ENCODE measurements at regions not wholly inside any gene's neighbourhood (a gene's known extent, or its start where the extent isn't known, plus 50 kb on each side); places are given as distances from the start of the nearest gene placed in this dataset.

DNA sequence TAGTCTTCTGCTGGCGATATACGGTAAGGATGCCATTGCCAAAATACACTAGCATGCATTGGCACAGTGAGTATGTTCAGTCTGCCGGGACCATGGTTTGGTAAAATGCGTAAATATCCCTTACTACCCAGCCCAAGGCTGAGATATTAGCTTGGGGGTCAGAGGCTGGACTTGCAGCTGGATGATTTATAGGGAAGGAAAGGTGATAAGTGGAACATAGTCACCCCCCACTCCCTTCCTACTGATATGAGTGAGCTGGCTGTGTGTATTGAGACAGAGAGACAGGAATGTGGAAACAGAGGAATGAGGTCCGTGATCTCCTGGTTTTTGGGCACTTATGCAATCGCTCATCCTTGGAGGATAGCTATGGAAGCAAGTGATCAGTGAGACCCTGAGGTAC lies 642.8 kb downstream of the KCNT2 start:
- no peak overlapping the region for H4K91ac ChIP-seq (ENCODE audit: low read depth, low read length)
- no peaks in the 10 kb centered on the region for H3K4me1 ChIP-seq (ENCODE audit: control insufficient read depth in 1 of 2, insufficient read depth in 2 of 2, low read length in 2 of 2)
- no peaks in the 10 kb centered on the region for H3K79me1 ChIP-seq (ENCODE audit: low read length)
- H3K27ac ChIP-seq (ENCODE audit: low read depth, low read length): no peak overlapping the region
- no peak overlapping the region for H2BK12ac ChIP-seq (ENCODE audit: low read length)
- no peak overlapping the region for H4K8ac ChIP-seq (ENCODE audit: low read depth, low read length)
- no peak for DNase-seq
- H3K9me3 ChIP-seq (ENCODE audit: insufficient read depth, low read depth, low read length): no peaks in the 10 kb centered on the region
- no peak overlapping the region for H2AFZ ChIP-seq (ENCODE audit: insufficient read depth, low read length, poor library complexity)
- WGBS (ENCODE audit: extremely low coverage, insufficient coverage, insufficient read length): no CpG with 5 or more reads among the region's 6 CpGs
- no peak overlapping the region for H3K4me2 ChIP-seq (ENCODE audit: low read length)
- H2BK120ac ChIP-seq (ENCODE audit: insufficient read depth, low read length, poor library complexity): no peak overlapping the region
- no peak overlapping the region for H3K23ac ChIP-seq (ENCODE audit: low read length)
- H3K36me3 ChIP-seq (ENCODE audit: control insufficient read depth in 1 of 2, insufficient read depth in 2 of 2, low read length in 2 of 2): no peaks in the 10 kb centered on the region
- H3K79me2 ChIP-seq (ENCODE audit: control insufficient read depth, insufficient read depth, low read length, poor library complexity): no peaks in the 10 kb centered on the region
- H3K9ac ChIP-seq (ENCODE audit: low read length): no peak overlapping the region
- H3K14ac ChIP-seq (ENCODE audit: low read length): no peak overlapping the region
- H3K18ac ChIP-seq (ENCODE audit: low read length): no peak overlapping the region
- no peak overlapping the region for H3K4ac ChIP-seq (ENCODE audit: low read depth, low read length)
- H2AK5ac ChIP-seq (ENCODE audit: low read length): no peak overlapping the region
- no peak overlapping the region for H2BK5ac ChIP-seq (ENCODE audit: low read depth, low read length, poor library complexity)
- H4K12ac ChIP-seq (ENCODE audit: low read depth, low read length): no peak overlapping the region
- no peaks in the 10 kb centered on the region for H3K27me3 ChIP-seq (ENCODE audit: insufficient read depth, low read length)
- H3K4me3 ChIP-seq (ENCODE audit: low read depth, low read length): no peak overlapping the region

DNA sequence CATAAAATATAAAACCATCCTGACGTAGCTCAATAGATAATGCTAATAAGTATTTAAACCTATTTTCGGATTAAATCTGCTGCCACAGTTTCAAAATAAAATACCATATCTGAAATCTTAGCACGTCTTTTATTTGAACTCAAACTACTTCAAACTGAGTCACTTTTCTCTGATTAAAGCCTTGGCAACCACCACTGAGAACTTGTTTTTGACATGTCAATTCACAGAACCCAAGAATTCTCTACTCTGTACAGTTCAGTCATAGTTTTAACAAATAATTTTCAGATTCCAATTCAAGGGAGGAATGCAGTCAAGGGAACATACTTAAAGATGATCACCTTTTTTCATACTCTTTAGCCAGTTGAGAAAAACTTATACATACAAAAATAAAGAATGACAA lies 643.2 kb downstream of the KCNT2 start:
- no peak overlapping the region for H3K4me3 ChIP-seq (ENCODE audit: low read depth, low read length)
- H3K18ac ChIP-seq (ENCODE audit: low read length): no peak overlapping the region
- no peak overlapping the region for H2BK12ac ChIP-seq (ENCODE audit: low read length)
- no peak overlapping the region for H2AFZ ChIP-seq (ENCODE audit: insufficient read depth, low read length, poor library complexity)
- H2BK5ac ChIP-seq (ENCODE audit: low read depth, low read length, poor library complexity): no peak overlapping the region
- no peak for DNase-seq
- no peaks in the 10 kb centered on the region for H3K27me3 ChIP-seq (ENCODE audit: insufficient read depth, low read length)
- WGBS (ENCODE audit: extremely low coverage, insufficient coverage, insufficient read length): no CpG with 5 or more reads among the region's 3 CpGs
- H3K4me1 ChIP-seq (ENCODE audit: control insufficient read depth in 1 of 2, insufficient read depth in 2 of 2, low read length in 2 of 2): no peaks in the 10 kb centered on the region
- no peaks in the 10 kb centered on the region for H3K36me3 ChIP-seq (ENCODE audit: control insufficient read depth in 1 of 2, insufficient read depth in 2 of 2, low read length in 2 of 2)
- no peak overlapping the region for H2BK120ac ChIP-seq (ENCODE audit: insufficient read depth, low read length, poor library complexity)
- no peaks in the 10 kb centered on the region for H3K79me2 ChIP-seq (ENCODE audit: control insufficient read depth, insufficient read depth, low read length, poor library complexity)
- H3K4me2 ChIP-seq (ENCODE audit: low read length): no peak overlapping the region
- no peak overlapping the region for H3K4ac ChIP-seq (ENCODE audit: low read depth, low read length)
- H3K9me3 ChIP-seq (ENCODE audit: insufficient read depth, low read depth, low read length): no peaks in the 10 kb centered on the region
- H3K79me1 ChIP-seq (ENCODE audit: low read length): no peaks in the 10 kb centered on the region
- no peak overlapping the region for H3K9ac ChIP-seq (ENCODE audit: low read length)
- H3K27ac ChIP-seq (ENCODE audit: low read depth, low read length): no peak overlapping the region
- no peak overlapping the region for H4K8ac ChIP-seq (ENCODE audit: low read depth, low read length)
- no peak overlapping the region for H4K91ac ChIP-seq (ENCODE audit: low read depth, low read length)
- no peak overlapping the region for H3K14ac ChIP-seq (ENCODE audit: low read length)
- no peak overlapping the region for H3K23ac ChIP-seq (ENCODE audit: low read length)
- no peak overlapping the region for H4K12ac ChIP-seq (ENCODE audit: low read depth, low read length)
- H2AK5ac ChIP-seq (ENCODE audit: low read length): no peak overlapping the region

DNA sequence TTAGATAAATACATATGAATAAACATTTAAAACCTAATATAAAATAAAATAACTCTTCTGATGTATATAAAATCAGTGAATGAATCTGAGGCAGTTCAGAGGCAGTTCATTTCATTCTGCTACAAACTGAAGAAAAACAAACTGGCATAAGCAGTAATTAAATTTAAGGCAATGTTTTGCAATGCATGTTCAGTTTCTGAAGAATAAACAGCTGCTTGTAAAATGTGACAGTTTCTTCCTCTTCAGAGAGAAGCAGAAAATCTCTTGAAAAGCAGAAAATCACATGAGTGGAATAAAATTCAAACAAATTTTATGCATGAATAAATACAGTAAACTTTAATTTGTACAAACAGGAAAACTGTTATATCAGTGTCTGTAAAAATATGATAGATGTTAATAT lies 643.7 kb downstream of the KCNT2 start:
- Histone ChIP-seq H3K23ac (ENCODE audit: low read length) (no peak overlapping the region), H2BK120ac (ENCODE audit: insufficient read depth, low read length, poor library complexity) (no peak overlapping the region), H4K12ac (ENCODE audit: low read depth, low read length) (no peak overlapping the region), H2BK12ac (ENCODE audit: low read length) (no peak overlapping the region), H3K4me2 (ENCODE audit: low read length) (no peak overlapping the region), H3K27ac (ENCODE audit: low read depth, low read length) (no peak overlapping the region), H2AK5ac (ENCODE audit: low read length) (no peak overlapping the region), H3K4me1 (ENCODE audit: control insufficient read depth in 1 of 2, insufficient read depth in 2 of 2, low read length in 2 of 2) (no peaks in the 10 kb centered on the region), H3K18ac (ENCODE audit: low read length) (no peak overlapping the region), H2AFZ (ENCODE audit: insufficient read depth, low read length, poor library complexity) (no peak overlapping the region), H3K79me1 (ENCODE audit: low read length) (no peaks in the 10 kb centered on the region), H3K14ac (ENCODE audit: low read length) (no peak overlapping the region), H2BK5ac (ENCODE audit: low read depth, low read length, poor library complexity) (no peak overlapping the region), H3K36me3 (ENCODE audit: control insufficient read depth in 1 of 2, insufficient read depth in 2 of 2, low read length in 2 of 2) (no peaks in the 10 kb centered on the region), H3K79me2 (ENCODE audit: control insufficient read depth, insufficient read depth, low read length, poor library complexity) (no peaks in the 10 kb centered on the region), H3K9me3 (ENCODE audit: insufficient read depth, low read depth, low read length) (no peaks in the 10 kb centered on the region), H3K4me3 (ENCODE audit: low read depth, low read length) (no peak overlapping the region), H3K9ac (ENCODE audit: low read length) (no peak overlapping the region), H3K27me3 (ENCODE audit: insufficient read depth, low read length) (no peaks in the 10 kb centered on the region), H3K4ac (ENCODE audit: low read depth, low read length) (no peak overlapping the region), H4K91ac (ENCODE audit: low read depth, low read length) (no peak overlapping the region), H4K8ac (ENCODE audit: low read depth, low read length) (no peak overlapping the region)
- no peak for DNase-seq

DNA sequence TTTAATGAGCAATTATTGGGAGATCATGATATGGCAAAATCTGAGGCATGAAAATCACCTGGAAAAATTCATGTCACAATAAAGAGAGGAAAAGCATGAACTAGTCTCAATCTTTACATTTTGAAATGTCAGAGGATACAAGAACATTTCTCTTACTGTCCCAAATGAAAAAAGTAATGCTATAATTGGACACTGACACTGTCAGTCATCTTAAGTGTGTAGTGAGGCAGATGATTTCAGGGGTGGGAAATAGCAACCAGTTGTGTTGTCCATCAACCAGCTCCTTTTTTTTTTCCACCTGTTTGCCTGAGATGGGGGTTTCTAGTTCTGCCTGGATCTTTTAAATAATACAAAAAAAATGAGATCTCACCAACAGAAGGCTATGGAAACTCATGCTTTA lies 646.2 kb downstream of the KCNT2 start:
- Histone ChIP-seq H3K9me3 (ENCODE audit: insufficient read depth, low read depth, low read length) (no peaks in the 10 kb centered on the region), H4K91ac (ENCODE audit: low read depth, low read length) (no peak overlapping the region), H3K79me1 (ENCODE audit: low read length) (no peaks in the 10 kb centered on the region), H2BK120ac (ENCODE audit: insufficient read depth, low read length, poor library complexity) (no peak overlapping the region), H2AK5ac (ENCODE audit: low read length) (no peak overlapping the region), H3K4ac (ENCODE audit: low read depth, low read length) (no peak overlapping the region), H3K23ac (ENCODE audit: low read length) (no peak overlapping the region), H3K9ac (ENCODE audit: low read length) (no peak overlapping the region), H3K4me1 (ENCODE audit: control insufficient read depth in 1 of 2, insufficient read depth in 2 of 2, low read length in 2 of 2) (no peaks in the 10 kb centered on the region), H4K12ac (ENCODE audit: low read depth, low read length) (no peak overlapping the region), H2AFZ (ENCODE audit: insufficient read depth, low read length, poor library complexity) (no peak overlapping the region), H3K14ac (ENCODE audit: low read length) (no peak overlapping the region), H3K4me2 (ENCODE audit: low read length) (no peak overlapping the region), H3K27me3 (ENCODE audit: insufficient read depth, low read length) (no peaks in the 10 kb centered on the region), H3K18ac (ENCODE audit: low read length) (no peak overlapping the region), H3K79me2 (ENCODE audit: control insufficient read depth, insufficient read depth, low read length, poor library complexity) (no peaks in the 10 kb centered on the region), H3K36me3 (ENCODE audit: control insufficient read depth in 1 of 2, insufficient read depth in 2 of 2, low read length in 2 of 2) (no peaks in the 10 kb centered on the region), H3K4me3 (ENCODE audit: low read depth, low read length) (no peak overlapping the region), H2BK5ac (ENCODE audit: low read depth, low read length, poor library complexity) (no peak overlapping the region), H2BK12ac (ENCODE audit: low read length) (no peak overlapping the region), H3K27ac (ENCODE audit: low read depth, low read length) (no peak overlapping the region), H4K8ac (ENCODE audit: low read depth, low read length) (no peak overlapping the region)
- no peak for DNase-seq

DNA sequence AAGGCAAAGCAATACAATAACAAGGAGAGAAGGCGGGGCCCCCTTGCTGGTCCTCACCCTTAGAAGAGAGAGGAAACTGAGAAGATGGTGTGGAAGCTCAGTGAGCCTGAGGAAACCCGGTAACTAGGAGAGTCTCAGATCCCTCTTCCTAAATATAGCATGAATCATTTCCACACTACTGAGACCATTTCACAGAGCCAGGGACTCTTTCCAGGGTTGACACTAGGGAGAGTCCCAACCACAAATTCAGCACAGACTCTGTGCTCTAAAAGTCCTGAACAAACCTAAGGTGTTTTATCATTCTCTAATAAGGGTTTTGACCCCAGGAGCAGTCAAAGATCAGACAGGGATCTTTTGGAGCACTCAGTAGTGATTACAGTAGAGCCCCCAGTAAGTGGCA lies 647.7 kb downstream of the KCNT2 start:
- no peaks in the 10 kb centered on the region for H3K4me1 ChIP-seq (ENCODE audit: control insufficient read depth in 1 of 2, insufficient read depth in 2 of 2, low read length in 2 of 2)
- DNase-seq: no peak
- no peak overlapping the region for H4K91ac ChIP-seq (ENCODE audit: low read depth, low read length)
- no peak overlapping the region for H3K4ac ChIP-seq (ENCODE audit: low read depth, low read length)
- H3K4me2 ChIP-seq (ENCODE audit: low read length): no peak overlapping the region
- H4K12ac ChIP-seq (ENCODE audit: low read depth, low read length): no peak overlapping the region
- no peaks in the 10 kb centered on the region for H3K36me3 ChIP-seq (ENCODE audit: control insufficient read depth in 1 of 2, insufficient read depth in 2 of 2, low read length in 2 of 2)
- no peaks in the 10 kb centered on the region for H3K27me3 ChIP-seq (ENCODE audit: insufficient read depth, low read length)
- no peak overlapping the region for H4K8ac ChIP-seq (ENCODE audit: low read depth, low read length)
- H3K79me1 ChIP-seq (ENCODE audit: low read length): no peaks in the 10 kb centered on the region
- no peak overlapping the region for H2BK120ac ChIP-seq (ENCODE audit: insufficient read depth, low read length, poor library complexity)
- no peaks in the 10 kb centered on the region for H3K79me2 ChIP-seq (ENCODE audit: control insufficient read depth, insufficient read depth, low read length, poor library complexity)
- WGBS (ENCODE audit: extremely low coverage, insufficient coverage, insufficient read length): no CpG with 5 or more reads among the region's 2 CpGs
- no peak overlapping the region for H2AFZ ChIP-seq (ENCODE audit: insufficient read depth, low read length, poor library complexity)
- H3K27ac ChIP-seq (ENCODE audit: low read depth, low read length): no peak overlapping the region
- H2AK5ac ChIP-seq (ENCODE audit: low read length): no peak overlapping the region
- no peak overlapping the region for H3K23ac ChIP-seq (ENCODE audit: low read length)
- H3K9ac ChIP-seq (ENCODE audit: low read length): no peak overlapping the region
- H3K9me3 ChIP-seq (ENCODE audit: insufficient read depth, low read depth, low read length): no peaks in the 10 kb centered on the region
- H2BK12ac ChIP-seq (ENCODE audit: low read length): no peak overlapping the region
- no peak overlapping the region for H3K18ac ChIP-seq (ENCODE audit: low read length)
- H3K4me3 ChIP-seq (ENCODE audit: low read depth, low read length): no peak overlapping the region
- H2BK5ac ChIP-seq (ENCODE audit: low read depth, low read length, poor library complexity): no peak overlapping the region
- H3K14ac ChIP-seq (ENCODE audit: low read length): no peak overlapping the region
